ENCODE measurements at regions not wholly inside any gene's neighbourhood (a gene's known extent, or its start where the extent isn't known, plus 50 kb on each side); places are given as distances from the start of the nearest gene placed in this dataset.

DNA sequence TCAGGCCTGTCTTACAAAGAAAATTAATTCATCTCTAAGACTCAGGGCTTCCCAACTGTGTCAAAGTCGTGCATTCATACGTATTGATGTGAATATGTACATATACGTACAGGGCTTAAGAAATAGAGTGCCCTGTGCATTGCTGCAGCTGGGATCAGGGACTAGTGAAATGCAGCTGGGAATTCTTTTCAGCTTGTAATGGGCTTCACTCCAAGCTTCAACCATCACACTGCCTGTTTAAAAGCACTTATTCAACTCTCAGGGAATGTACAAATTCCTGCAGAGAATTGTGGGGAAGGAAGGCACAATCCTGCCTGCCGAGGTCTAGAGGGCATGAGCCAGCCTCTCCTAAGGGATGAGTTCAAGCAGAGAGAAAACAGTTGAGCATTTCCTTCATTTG is 59.6 kb upstream of the MAN2A1 start:
- TF ChIP-seq TAF1 (IDR thresholded peaks at IDR 0.05; ENCODE audit: borderline replicate concordance, low read depth, low read length) (no peak), POLR2A (IDR thresholded peaks at IDR 0.05; ENCODE audit: low read depth, low read length) (no peak)
